ENCODE measurements at regions not wholly inside any gene's neighbourhood (a gene's known extent, or its start where the extent isn't known, plus 50 kb on each side); places are given as distances from the start of the nearest gene placed in this dataset.

- no peak for TF ChIP-seq POLR2AphosphoS5 (IDR thresholded peaks at IDR 0.05)
- TF ChIP-seq CTCF (IDR thresholded peaks at IDR 0.05): no peak
- TF ChIP-seq POLR2A (IDR thresholded peaks at IDR 0.05): no peak
Observed at GRCh38 chr3:28066020-28066419, 175.4 kb upstream of the CMC1 start.
